ENCODE measurements at regions not wholly inside any gene's neighbourhood (a gene's known extent, or its start where the extent isn't known, plus 50 kb on each side); places are given as distances from the start of the nearest gene placed in this dataset.

- ChIA-PET POLR2A (no interaction called here), CTCF (interaction anchor here (0.8 kb wide), 1 partner anchor 10 kb away, joined by 3 read pairs; no protein-coding TSS in a partner anchor)
- no peak for TF ChIP-seq CHD2 (IDR thresholded peaks at IDR 0.05; ENCODE audit: low read length, partially characterized antibody)
- no peak for TF ChIP-seq REST (IDR thresholded peaks at IDR 0.05; ENCODE audit: low read depth, low read length)
- H3K9me3 ChIP-seq: no peaks in the 10 kb centered on the region
- 23% methylated on average over 5 of the region's 7 CpGs for WGBS (ENCODE audit: low lambda C conversion rate)
- no peaks in the 10 kb centered on the region for H3K79me2 ChIP-seq (ENCODE audit: insufficient read depth)
- no peak overlapping the region for H3K4me3 ChIP-seq (ENCODE audit: low read depth in 2 of 2, low read length in 1 of 2)
- H4K20me1 ChIP-seq (ENCODE audit: insufficient read depth): no peaks in the 10 kb centered on the region
- no peak overlapping the region for H2AFZ ChIP-seq (ENCODE audit: low read depth)
- no peaks in the 10 kb centered on the region; the same call in 1 of the 2 replicates for H3K27me3 ChIP-seq (ENCODE audit: insufficient read depth)
- no peak for DNase-seq
- H3K9ac ChIP-seq: no peak overlapping the region
- no peak overlapping the region for H3K27ac ChIP-seq (ENCODE audit: low read depth in 2 of 2, low read length in 1 of 2)
- no peaks in the 10 kb centered on the region for H3K9me2 ChIP-seq
- no peaks in the 10 kb centered on the region; a peak in 1 of 4 replicates for H3K4me1 ChIP-seq (ENCODE audit: control insufficient read depth in 1 of 2, insufficient read depth in 2 of 2, low read depth in 1 of 2, low read length in 1 of 2)
- no peaks in the 10 kb centered on the region for H3F3A ChIP-seq (replicated peaks; ENCODE audit: insufficient read depth)
- H3K4me2 ChIP-seq: no peak overlapping the region; the same call in 1 of the 2 replicates
- H3K36me3 ChIP-seq (replicated peaks in 1 of 2; ENCODE audit: control insufficient read depth in 1 of 2, insufficient read depth in 2 of 2, low read length in 1 of 2): no peaks in the 10 kb centered on the region
These were observed 164.8 kb downstream of the CBLN1 start for GRCh38 chr16:49116873-49117272.

GRCh38 chr16:49115956-49116355 lies 165.7 kb downstream of the CBLN1 start:
- no peak overlapping the region for H3K27ac ChIP-seq (ENCODE audit: low read depth in 2 of 2, low read length in 1 of 2)
- TF ChIP-seq RFX5 (IDR thresholded peaks at IDR 0.05; ENCODE audit: low read length): no peak
- H3K9ac ChIP-seq: no peak overlapping the region
- H2AFZ ChIP-seq (ENCODE audit: low read depth): no peak overlapping the region
- H4K20me1 ChIP-seq (ENCODE audit: insufficient read depth): no peaks in the 10 kb centered on the region
- no peaks in the 10 kb centered on the region for H3K9me2 ChIP-seq
- H3K4me2 ChIP-seq: no peak overlapping the region
- H3K79me2 ChIP-seq (ENCODE audit: insufficient read depth): no peaks in the 10 kb centered on the region
- no peaks in the 10 kb centered on the region; a peak in 1 of 4 replicates for H3K4me1 ChIP-seq (ENCODE audit: control insufficient read depth in 1 of 2, insufficient read depth in 2 of 2, low read depth in 1 of 2, low read length in 1 of 2)
- 42% methylated on average over 9 of the region's 9 CpGs for WGBS (ENCODE audit: low lambda C conversion rate)
- no peak for DNase-seq
- H3K36me3 ChIP-seq (replicated peaks in 1 of 2; ENCODE audit: control insufficient read depth in 1 of 2, insufficient read depth in 2 of 2, low read length in 1 of 2): no peaks in the 10 kb centered on the region
- no peaks in the 10 kb centered on the region; the same call in 1 of the 2 replicates for H3K27me3 ChIP-seq (ENCODE audit: insufficient read depth)
- H3K4me3 ChIP-seq (ENCODE audit: low read depth in 2 of 2, low read length in 1 of 2): no peak overlapping the region
- POLR2A ChIA-PET: no interaction called here
- H3K9me3 ChIP-seq: no peaks in the 10 kb centered on the region
- CTCF ChIA-PET: no interaction called here
- no peaks in the 10 kb centered on the region for H3F3A ChIP-seq (replicated peaks; ENCODE audit: insufficient read depth)

GRCh38 chr16:49112754-49113153 lies 168.9 kb downstream of the CBLN1 start:
- Histone ChIP-seq H3K9me2 (no peaks in the 10 kb centered on the region), H3K9ac (no peak overlapping the region), H3K4me1 (ENCODE audit: control insufficient read depth in 1 of 2, insufficient read depth in 2 of 2, low read depth in 1 of 2, low read length in 1 of 2) (peaks cover 0 to 2% of the 10 kb centered on the region in 2 experiments; a peak in 1 of 4 replicates), H4K20me1 (ENCODE audit: insufficient read depth) (no peaks in the 10 kb centered on the region), H3K4me2 (no peak overlapping the region), H3K27me3 (ENCODE audit: insufficient read depth) (no peaks in the 10 kb centered on the region; the same call in 1 of the 2 replicates), H2AFZ (ENCODE audit: low read depth) (no peak overlapping the region), H3F3A (replicated peaks; ENCODE audit: insufficient read depth) (no peaks in the 10 kb centered on the region), H3K79me2 (ENCODE audit: insufficient read depth) (no peaks in the 10 kb centered on the region), H3K9me3 (no peaks in the 10 kb centered on the region), H3K36me3 (replicated peaks in 1 of 2; ENCODE audit: control insufficient read depth in 1 of 2, insufficient read depth in 2 of 2, low read length in 1 of 2) (no peaks in the 10 kb centered on the region), H3K4me3 (ENCODE audit: low read depth in 2 of 2, low read length in 1 of 2) (no peak overlapping the region), H3K27ac (ENCODE audit: low read depth in 2 of 2, low read length in 1 of 2) (no peak overlapping the region; a peak in 1 of 4 replicates)
- TF ChIP-seq MXI1 (IDR thresholded peaks at IDR 0.05; ENCODE audit: low read depth, low read length) (no peak), POLR2AphosphoS5 (IDR thresholded peaks at IDR 0.05; ENCODE audit: low read depth, low read length) (no peak), GABPA (IDR thresholded peaks at IDR 0.05; ENCODE audit: low read depth) (no peak)
- WGBS (ENCODE audit: low lambda C conversion rate): 9% methylated on average over 3 of the region's 5 CpGs
- POLR2A ChIA-PET: no interaction called here
- CTCF ChIA-PET: interaction anchor here (1.1 kb wide), 1 partner anchor 71 kb away, joined by 3 read pairs; no protein-coding TSS in a partner anchor
- peak; percentile 33 for DNase-seq
